ENCODE measurements at regions not wholly inside any gene's neighbourhood (a gene's known extent, or its start where the extent isn't known, plus 50 kb on each side); places are given as distances from the start of the nearest gene placed in this dataset.

DNA sequence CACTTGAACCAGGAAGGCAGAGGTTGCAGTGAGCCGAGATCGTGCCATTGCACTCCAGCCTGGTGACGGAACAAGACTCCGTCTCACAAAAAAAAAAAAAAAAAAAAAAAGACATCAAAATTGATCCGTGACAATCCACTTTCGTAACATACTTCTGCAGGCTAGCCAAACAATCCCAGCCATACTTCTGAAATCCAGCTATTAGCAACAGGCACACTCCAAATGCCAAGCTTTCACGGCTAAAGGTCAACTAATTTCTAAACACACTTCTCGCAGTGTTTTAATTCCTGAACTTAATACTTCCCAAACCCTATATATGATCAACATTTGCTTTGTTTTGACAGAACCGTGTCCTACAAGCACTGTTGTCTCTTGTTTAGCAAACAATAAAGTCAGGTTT lies 411.3 kb upstream of the RUNX1 start:
- no peak for TF ChIP-seq CTCF (IDR thresholded peaks at IDR 0.05; ENCODE audit: partially characterized antibody, unreplicated experiment)
- Mint-ChIP-seq H3K27ac (ENCODE audit: unreplicated experiment) (no peak overlapping the region), H3K36me3 (ENCODE audit: unreplicated experiment) (peaks cover 4% of the 10 kb centered on the region), H3K9me3 (ENCODE audit: unreplicated experiment) (no peaks in the 10 kb centered on the region), H3K4me1 (ENCODE audit: low read depth, unreplicated experiment) (no peaks in the 10 kb centered on the region), H3K4me3 (ENCODE audit: unreplicated experiment) (no peak overlapping the region), H3K27me3 (ENCODE audit: unreplicated experiment) (no peaks in the 10 kb centered on the region)
- DNase-seq, result no peak

GRCh38 chr21:35458405-35458804 lies 409.3 kb upstream of the RUNX1 start:
- H3K27ac Mint-ChIP-seq (ENCODE audit: unreplicated experiment), result no peak overlapping the region
- no peak for TF ChIP-seq CTCF (IDR thresholded peaks at IDR 0.05; ENCODE audit: partially characterized antibody, unreplicated experiment)
- no peaks in the 10 kb centered on the region for H3K27me3 Mint-ChIP-seq (ENCODE audit: unreplicated experiment)
- no peaks in the 10 kb centered on the region for H3K4me1 Mint-ChIP-seq (ENCODE audit: low read depth, unreplicated experiment)
- H3K9me3 Mint-ChIP-seq (ENCODE audit: unreplicated experiment), result no peaks in the 10 kb centered on the region
- H3K4me3 Mint-ChIP-seq (ENCODE audit: unreplicated experiment), result no peak overlapping the region
- no peak for DNase-seq
- no peaks in the 10 kb centered on the region for H3K36me3 Mint-ChIP-seq (ENCODE audit: unreplicated experiment)

DNA sequence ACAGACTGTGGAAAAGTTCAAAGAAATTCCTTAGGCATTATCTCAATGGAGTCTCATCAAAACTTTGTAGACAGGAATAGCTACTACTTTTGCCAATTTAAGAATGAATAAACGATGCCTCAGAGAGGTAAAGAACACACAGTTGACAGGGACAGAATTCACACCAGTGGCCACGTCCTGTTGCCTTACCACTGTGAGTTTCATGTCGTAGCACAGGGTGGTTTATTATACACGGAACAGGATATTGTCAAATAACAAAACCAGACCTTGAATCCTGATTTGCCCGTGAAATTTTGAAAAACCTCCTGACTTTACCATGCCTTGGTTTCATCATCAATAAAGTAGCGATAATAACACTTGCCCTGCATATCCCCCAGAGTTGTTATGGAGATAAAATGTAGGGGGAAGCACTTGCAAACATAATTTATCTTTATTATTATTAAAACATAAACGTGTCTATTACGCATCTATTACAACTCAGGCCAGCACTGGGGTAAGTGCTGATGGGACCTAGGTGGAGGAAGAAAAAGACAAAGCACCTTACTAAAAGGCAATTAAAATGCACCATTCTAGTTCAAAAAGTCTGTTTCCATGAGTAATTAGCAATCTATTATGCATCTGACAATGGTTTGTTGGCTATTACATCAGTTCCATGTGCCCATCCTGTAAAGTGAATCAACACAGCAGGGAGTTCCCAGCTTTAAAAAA lies 408.1 kb upstream of the RUNX1 start:
- no peak for TF ChIP-seq CTCF (IDR thresholded peaks at IDR 0.05; ENCODE audit: partially characterized antibody, unreplicated experiment)
- Mint-ChIP-seq H3K27me3 (ENCODE audit: unreplicated experiment) (no peaks in the 10 kb centered on the region), H3K27ac (ENCODE audit: unreplicated experiment) (no peak overlapping the region), H3K9me3 (ENCODE audit: unreplicated experiment) (peaks cover under 1% of the 10 kb centered on the region), H3K4me3 (ENCODE audit: unreplicated experiment) (no peak overlapping the region), H3K36me3 (ENCODE audit: unreplicated experiment) (peaks cover 1% of the 10 kb centered on the region), H3K4me1 (ENCODE audit: low read depth, unreplicated experiment) (no peaks in the 10 kb centered on the region)
- no peak for DNase-seq

DNA sequence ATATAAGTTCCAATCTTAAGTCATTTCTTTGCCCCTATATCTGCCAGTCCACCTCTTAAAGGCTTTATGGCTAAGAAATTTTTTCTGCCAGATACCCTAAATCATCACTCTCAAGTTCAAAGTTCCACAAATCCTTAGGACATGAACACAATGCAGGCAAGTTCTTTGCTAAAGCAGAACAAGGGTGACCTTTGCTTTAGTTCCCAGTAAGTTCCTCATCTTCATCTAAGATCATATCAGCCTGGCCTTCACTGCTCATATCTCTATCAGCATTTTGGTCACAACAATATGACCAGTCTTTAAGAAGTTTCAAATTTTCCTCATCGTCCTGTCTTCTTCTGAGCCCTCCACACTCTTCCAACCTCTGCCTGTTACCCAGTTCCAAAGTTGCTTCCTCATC lies 402.2 kb upstream of the RUNX1 start:
- DNase-seq, result no peak
- H3K4me3 Mint-ChIP-seq (ENCODE audit: unreplicated experiment), result no peak overlapping the region
- no peaks in the 10 kb centered on the region for H3K4me1 Mint-ChIP-seq (ENCODE audit: low read depth, unreplicated experiment)

More for the DNA sequence above, 402.2 kb upstream of the RUNX1 start:
- Mint-ChIP-seq H3K36me3 (ENCODE audit: unreplicated experiment) (peaks cover 17% of the 10 kb centered on the region), H3K27ac (ENCODE audit: unreplicated experiment) (no peak overlapping the region), H3K9me3 (ENCODE audit: unreplicated experiment) (peaks cover 9% of the 10 kb centered on the region), H3K27me3 (ENCODE audit: unreplicated experiment) (no peaks in the 10 kb centered on the region)
- no peak for TF ChIP-seq CTCF (IDR thresholded peaks at IDR 0.05; ENCODE audit: partially characterized antibody, unreplicated experiment)
